Type B pancreatic cell (in vitro differentiated cells): ENCODE measurements at regions not wholly inside any gene's neighbourhood (a gene's known extent, or its start where the extent isn't known, plus 50 kb on each side); places are given as distances from the start of the nearest gene placed in this dataset.

Source experiments
- DNase-seq: peaks from one replicate; pipeline ENCODE4 v3.0.0; 2021; ENCODE audit warnings: mixed read lengths; ENCODE audit not compliant: unreplicated experiment; ENCODE audit errors: extremely low spot score
- H3K27ac Mint-ChIP-seq: 2 replicates; pipeline ENCODE4 v1.8.0; 2021; ENCODE audit warnings: mild to moderate bottlenecking, mixed read lengths
- H3K27me3 Mint-ChIP-seq: 2 replicates; pipeline ENCODE4 v1.8.0; 2021; ENCODE audit warnings: mixed read lengths
- H3K36me3 Mint-ChIP-seq: 2 replicates; pipeline ENCODE4 v1.8.0; 2021; ENCODE audit warnings: mixed read lengths
- H3K4me1 Mint-ChIP-seq: one replicate; pipeline ENCODE4 v1.8.0; 2021; ENCODE audit warnings: mixed read lengths; ENCODE audit not compliant: unreplicated experiment
- H3K4me3 Mint-ChIP-seq: 2 replicates; pipeline ENCODE4 v1.8.0; 2021; ENCODE audit warnings: mild to moderate bottlenecking, mixed read lengths
- H3K9me3 Mint-ChIP-seq: 2 replicates; pipeline ENCODE4 v1.8.0; 2021; ENCODE audit warnings: mixed read lengths
- CTCF ChIP-seq: fragments of 200-600 bp; sonication (generic); conservative IDR thresholded peaks from 2 replicates; pipeline ENCODE4 v1.5.0; 2021; ENCODE audit warnings: antibody characterized with exemption, mild to moderate bottlenecking

GRCh38 chr1:87955038-87955437 is 626.4 kb downstream of the LMO4 start:
- H3K27me3 Mint-ChIP-seq, result no peaks in the 10 kb centered on the region
- peaks cover 20% of the 10 kb centered on the region for H3K4me1 Mint-ChIP-seq
- H3K4me3 Mint-ChIP-seq, result no peak overlapping the region
- no peak for TF ChIP-seq CTCF
- H3K9me3 Mint-ChIP-seq, result no peaks in the 10 kb centered on the region
- H3K27ac Mint-ChIP-seq, result no peak overlapping the region
- DNase-seq, result no peak
- H3K36me3 Mint-ChIP-seq, result no peaks in the 10 kb centered on the region

GRCh38 chr1:87956072-87956471 is 627.4 kb downstream of the LMO4 start:
- H3K4me3 Mint-ChIP-seq, result no peak overlapping the region
- no peak overlapping the region for H3K27ac Mint-ChIP-seq
- H3K27me3 Mint-ChIP-seq, result no peaks in the 10 kb centered on the region
- no peak for TF ChIP-seq CTCF
- no peaks in the 10 kb centered on the region for H3K9me3 Mint-ChIP-seq
- peaks cover 20% of the 10 kb centered on the region for H3K4me1 Mint-ChIP-seq
- no peak for DNase-seq
- H3K36me3 Mint-ChIP-seq, result no peaks in the 10 kb centered on the region

GRCh38 chr1:87956750-87957149 is 628.1 kb downstream of the LMO4 start:
- Mint-ChIP-seq H3K4me3 (no peak overlapping the region), H3K4me1 (peaks cover 15% of the 10 kb centered on the region), H3K9me3 (no peaks in the 10 kb centered on the region), H3K36me3 (no peaks in the 10 kb centered on the region), H3K27me3 (no peaks in the 10 kb centered on the region), H3K27ac (no peak overlapping the region)
- TF ChIP-seq CTCF, result no peak
- DNase-seq, result no peak

GRCh38 chr1:87957331-87957730 is 628.7 kb downstream of the LMO4 start:
- H3K4me3 Mint-ChIP-seq, result no peak overlapping the region
- H3K36me3 Mint-ChIP-seq, result no peaks in the 10 kb centered on the region
- no peaks in the 10 kb centered on the region for H3K27me3 Mint-ChIP-seq
- no peak overlapping the region for H3K27ac Mint-ChIP-seq
- H3K4me1 Mint-ChIP-seq, result peaks cover 12% of the 10 kb centered on the region
- no peaks in the 10 kb centered on the region for H3K9me3 Mint-ChIP-seq
- no peak for DNase-seq
- no peak for TF ChIP-seq CTCF

GRCh38 chr1:87958201-87958600 is 629.5 kb downstream of the LMO4 start:
- TF ChIP-seq CTCF, result no peak
- H3K36me3 Mint-ChIP-seq, result no peaks in the 10 kb centered on the region
- H3K4me1 Mint-ChIP-seq, result peaks cover 12% of the 10 kb centered on the region
- no peak for DNase-seq
- no peaks in the 10 kb centered on the region for H3K9me3 Mint-ChIP-seq
- H3K4me3 Mint-ChIP-seq, result no peak overlapping the region
- H3K27ac Mint-ChIP-seq, result no peak overlapping the region
- no peaks in the 10 kb centered on the region for H3K27me3 Mint-ChIP-seq

GRCh38 chr1:87958716-87959115 is 630.0 kb downstream of the LMO4 start:
- Mint-ChIP-seq H3K27ac (no peak overlapping the region), H3K4me3 (no peak overlapping the region), H3K4me1 (peaks cover 9% of the 10 kb centered on the region), H3K27me3 (no peaks in the 10 kb centered on the region), H3K9me3 (no peaks in the 10 kb centered on the region), H3K36me3 (no peaks in the 10 kb centered on the region)
- no peak for DNase-seq
- no peak for TF ChIP-seq CTCF
